ENCODE measurements at regions not wholly inside any gene's neighbourhood (a gene's known extent, or its start where the extent isn't known, plus 50 kb on each side); places are given as distances from the start of the nearest gene placed in this dataset.

- Histone ChIP-seq H3K27me3 (replicated peaks; ENCODE audit: insufficient read depth, low read depth, low read length, poor library complexity) (no peaks in the 10 kb centered on the region), H3K36me3 (ENCODE audit: insufficient read depth, low read length, poor library complexity, severe bottlenecking) (no peaks in the 10 kb centered on the region), H3K4me1 (ENCODE audit: insufficient read depth, low read length, poor library complexity, severe bottlenecking) (no peaks in the 10 kb centered on the region), H3K4me3 (ENCODE audit: low read depth, low read length, poor library complexity, severe bottlenecking) (no peak overlapping the region), H3K27ac (ENCODE audit: low read depth, low read length, poor library complexity, severe bottlenecking) (no peak overlapping the region), H3K9me3 (ENCODE audit: low read depth, low read length, poor library complexity, severe bottlenecking) (peaks cover 11% of the 10 kb centered on the region)
- intact Hi-C loops (cut with micrococcal nuclease; ENCODE audit: unreplicated experiment) = no loop called here
- POLR2A ChIA-PET (ENCODE audit: low non-redundant PET) = no interaction called here
- CTCF ChIA-PET = no interaction called here
- no peak for DNase-seq (ENCODE audit: low spot score)
- TF ChIP-seq EZH2 (IDR thresholded peaks at IDR 0.05; ENCODE audit: borderline replicate concordance, low read depth, low read length, poor library complexity, severe bottlenecking) (no peak), CTCF (conservative IDR thresholded peaks at IDR 0.05; ENCODE audit: low read depth, low read length) (no peak)
- BruUV-seq (replicated peaks) = no TSS peak
Measured at GRCh38 chrX:861340-861890, 230.8 kb downstream of the SHOX start.

- ChIA-PET POLR2A (ENCODE audit: low non-redundant PET) (no interaction called here), CTCF (no interaction called here)
- intact Hi-C loops (cut with micrococcal nuclease; ENCODE audit: unreplicated experiment) = no loop called here
- Histone ChIP-seq H3K27me3 (replicated peaks; ENCODE audit: insufficient read depth, low read depth, low read length, poor library complexity) (no peaks in the 10 kb centered on the region), H3K27ac (ENCODE audit: low read depth, low read length, poor library complexity, severe bottlenecking) (no peak overlapping the region), H3K9me3 (ENCODE audit: low read depth, low read length, poor library complexity, severe bottlenecking) (peaks cover 4% of the 10 kb centered on the region), H3K36me3 (ENCODE audit: insufficient read depth, low read length, poor library complexity, severe bottlenecking) (no peaks in the 10 kb centered on the region), H3K4me1 (ENCODE audit: insufficient read depth, low read length, poor library complexity, severe bottlenecking) (no peaks in the 10 kb centered on the region), H3K4me3 (ENCODE audit: low read depth, low read length, poor library complexity, severe bottlenecking) (no peak overlapping the region)
- TF ChIP-seq EZH2 (IDR thresholded peaks at IDR 0.05; ENCODE audit: borderline replicate concordance, low read depth, low read length, poor library complexity, severe bottlenecking) (no peak), CTCF (conservative IDR thresholded peaks at IDR 0.05; ENCODE audit: low read depth, low read length) (no peak)
- DNase-seq (ENCODE audit: low spot score) = no peak
- BruUV-seq (replicated peaks) = no TSS peak
Measured at GRCh38 chrX:859329-859728, 228.7 kb downstream of the SHOX start.

DNA sequence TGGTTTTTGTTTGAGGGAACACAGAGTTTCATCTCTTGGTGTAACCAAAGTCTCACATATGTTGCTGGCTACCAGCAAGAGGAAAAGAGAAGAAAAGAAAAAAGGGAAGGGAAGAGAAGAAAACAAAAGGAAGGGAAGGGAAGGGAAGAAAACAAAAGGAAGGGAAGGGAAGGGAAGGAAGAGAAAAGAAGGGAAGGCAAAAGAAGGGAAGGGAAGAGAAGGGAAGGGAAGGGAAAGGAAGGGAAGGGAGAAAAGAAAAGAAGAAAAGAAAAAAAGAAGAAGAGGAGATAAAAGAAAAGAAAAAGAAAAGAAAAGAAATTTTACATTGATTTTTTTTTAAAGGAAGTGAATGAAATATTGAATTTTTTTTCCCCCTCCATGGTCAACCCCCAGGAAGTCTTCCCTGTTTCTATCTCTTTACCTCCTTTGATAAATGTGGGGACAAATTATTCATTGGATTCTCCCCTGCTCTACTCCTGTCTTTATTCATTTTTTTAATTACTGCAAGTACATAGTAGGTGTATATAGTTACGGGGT is 228.0 kb downstream of the SHOX start:
- Histone ChIP-seq H3K9me3 (ENCODE audit: low read depth, low read length, poor library complexity, severe bottlenecking) (no peaks in the 10 kb centered on the region), H3K27me3 (replicated peaks; ENCODE audit: insufficient read depth, low read depth, low read length, poor library complexity) (no peaks in the 10 kb centered on the region), H3K4me3 (ENCODE audit: low read depth, low read length, poor library complexity, severe bottlenecking) (no peak overlapping the region), H3K36me3 (ENCODE audit: insufficient read depth, low read length, poor library complexity, severe bottlenecking) (no peaks in the 10 kb centered on the region), H3K27ac (ENCODE audit: low read depth, low read length, poor library complexity, severe bottlenecking) (no peak overlapping the region), H3K4me1 (ENCODE audit: insufficient read depth, low read length, poor library complexity, severe bottlenecking) (no peaks in the 10 kb centered on the region)
- ChIA-PET CTCF (no interaction called here), POLR2A (ENCODE audit: low non-redundant PET) (no interaction called here)
- no peak for TF ChIP-seq EZH2 (IDR thresholded peaks at IDR 0.05; ENCODE audit: borderline replicate concordance, low read depth, low read length, poor library complexity, severe bottlenecking)
- no peak for TF ChIP-seq CTCF (conservative IDR thresholded peaks at IDR 0.05; ENCODE audit: low read depth, low read length)
- no peak for DNase-seq (ENCODE audit: low spot score)
- BruUV-seq (replicated peaks) = no TSS peak
- intact Hi-C loops (cut with micrococcal nuclease; ENCODE audit: unreplicated experiment) = no loop called here

Measured in A673 (cell line).